ENCODE measurements at regions not wholly inside any gene's neighbourhood (a gene's known extent, or its start where the extent isn't known, plus 50 kb on each side); places are given as distances from the start of the nearest gene placed in this dataset.

DNA sequence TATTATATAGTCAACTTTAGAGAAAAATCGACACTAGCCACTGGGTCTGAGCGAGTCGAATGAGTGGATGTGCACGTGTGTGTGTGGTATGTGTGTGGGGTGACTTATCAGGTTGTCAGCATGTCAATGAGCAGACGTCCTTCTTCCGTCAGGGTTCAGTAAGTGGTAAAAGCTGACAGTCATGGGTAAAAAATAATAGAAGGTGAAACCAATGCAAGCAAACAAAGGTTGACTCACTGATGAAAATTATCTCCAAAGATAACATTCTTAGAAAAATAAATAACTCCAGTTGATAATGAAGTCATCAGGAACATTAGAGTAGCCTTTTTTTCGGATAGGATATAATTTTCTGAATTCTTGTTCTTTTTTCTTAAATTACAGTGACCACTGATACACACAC, 243.8 kb upstream of the FOXQ1 start:
- Histone ChIP-seq H3K36me3 (ENCODE audit: control insufficient read depth in 1 of 2, insufficient read depth in 2 of 2, low read length in 2 of 2) (no peaks in the 10 kb centered on the region), H3K4me1 (ENCODE audit: control insufficient read depth in 1 of 2, insufficient read depth in 2 of 2, low read length in 2 of 2) (no peaks in the 10 kb centered on the region), H3K9ac (ENCODE audit: low read length) (no peak overlapping the region), H3K4me3 (replicated peaks in 1 of 2; ENCODE audit: low read depth in 1 of 2, low read length in 2 of 2) (no peak overlapping the region), H3K4me2 (ENCODE audit: low read length) (no peak overlapping the region), H3K27me3 (ENCODE audit: insufficient read depth, low read length) (no peaks in the 10 kb centered on the region), H2AFZ (ENCODE audit: low read depth, low read length, poor library complexity, severe bottlenecking) (no peak overlapping the region), H3K9me2 (ENCODE audit: insufficient read depth) (no peaks in the 10 kb centered on the region), H4K20me1 (ENCODE audit: insufficient read depth) (no peaks in the 10 kb centered on the region), H3K27ac (ENCODE audit: low read depth, low read length) (no peak overlapping the region), H3K79me2 (ENCODE audit: insufficient read depth, low read length) (no peaks in the 10 kb centered on the region), H3K9me3 (ENCODE audit: control insufficient read depth in 1 of 2, insufficient read depth in 1 of 2, low read depth in 1 of 2, low read length in 2 of 2) (no peaks in the 10 kb centered on the region)
- no peak for ATAC-seq
- ChIA-PET RAD21 (ENCODE audit: low non-redundant PET in 1 of 2, low total read pairs in 2 of 2, uncharacterized antibody in 2 of 2, unreplicated experiment in 2 of 2) (no interaction called here), POLR2A (no interaction called here), CTCF (no interaction called here)
- TF ChIP-seq, protein P1, sequence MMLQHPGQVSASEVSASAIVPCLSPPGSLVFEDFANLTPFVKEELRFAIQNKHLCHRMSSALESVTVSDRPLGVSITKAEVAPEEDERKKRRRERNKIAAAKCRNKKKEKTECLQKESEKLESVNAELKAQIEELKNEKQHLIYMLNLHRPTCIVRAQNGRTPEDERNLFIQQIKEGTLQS (IDR thresholded peaks at IDR 0.05) = no peak
- TF ChIP-seq SRF (IDR thresholded peaks at IDR 0.05; ENCODE audit: low read depth) = no peak
- no peak for TF ChIP-seq YY1 (IDR thresholded peaks at IDR 0.05; ENCODE audit: extremely low read depth, insufficient replicate concordance, low read depth, low read length)
- TF ChIP-seq, protein P2, sequence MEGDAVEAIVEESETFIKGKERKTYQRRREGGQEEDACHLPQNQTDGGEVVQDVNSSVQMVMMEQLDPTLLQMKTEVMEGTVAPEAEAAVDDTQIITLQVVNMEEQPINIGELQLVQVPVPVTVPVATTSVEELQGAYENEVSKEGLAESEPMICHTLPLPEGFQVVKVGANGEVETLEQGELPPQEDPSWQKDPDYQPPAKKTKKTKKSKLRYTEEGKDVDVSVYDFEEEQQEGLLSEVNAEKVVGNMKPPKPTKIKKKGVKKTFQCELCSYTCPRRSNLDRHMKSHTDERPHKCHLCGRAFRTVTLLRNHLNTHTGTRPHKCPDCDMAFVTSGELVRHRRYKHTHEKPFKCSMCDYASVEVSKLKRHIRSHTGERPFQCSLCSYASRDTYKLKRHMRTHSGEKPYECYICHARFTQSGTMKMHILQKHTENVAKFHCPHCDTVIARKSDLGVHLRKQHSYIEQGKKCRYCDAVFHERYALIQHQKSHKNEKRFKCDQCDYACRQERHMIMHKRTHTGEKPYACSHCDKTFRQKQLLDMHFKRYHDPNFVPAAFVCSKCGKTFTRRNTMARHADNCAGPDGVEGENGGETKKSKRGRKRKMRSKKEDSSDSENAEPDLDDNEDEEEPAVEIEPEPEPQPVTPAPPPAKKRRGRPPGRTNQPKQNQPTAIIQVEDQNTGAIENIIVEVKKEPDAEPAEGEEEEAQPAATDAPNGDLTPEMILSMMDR (IDR thresholded peaks at IDR 0.05 in 2 of 3, conservative IDR thresholded peaks at IDR 0.05 in 1 of 3; ENCODE audit: borderline replicate concordance in 1 of 3, insufficient read depth in 1 of 3, low read depth in 2 of 3, low read length in 2 of 3) = no peak
- no peak for TF ChIP-seq SIN3A (IDR thresholded peaks at IDR 0.05; ENCODE audit: low read depth)
- no peak for TF ChIP-seq POLR2A (IDR thresholded peaks at IDR 0.05; ENCODE audit: borderline replicate concordance, extremely low read depth, insufficient read depth, insufficient read length)
- no peak for TF ChIP-seq ZFX (IDR thresholded peaks at IDR 0.05)
- TF ChIP-seq EZH2phosphoT487 (IDR thresholded peaks at IDR 0.05; ENCODE audit: borderline replicate concordance) = no peak
- TF ChIP-seq RAD21 (IDR thresholded peaks at IDR 0.05; ENCODE audit: low read depth) = no peak
- TF ChIP-seq ELF1 (IDR thresholded peaks at IDR 0.05; ENCODE audit: borderline replicate concordance, low read depth) = no peak
- TF ChIP-seq CBX3 (IDR thresholded peaks at IDR 0.05; ENCODE audit: low read depth) = no peak
- TF ChIP-seq JUND (IDR thresholded peaks at IDR 0.05) = no peak
- no peak for TF ChIP-seq TCF7L2 (IDR thresholded peaks at IDR 0.05; ENCODE audit: borderline replicate concordance, extremely low read depth, insufficient read depth, insufficient read length)
- TF ChIP-seq REST (IDR thresholded peaks at IDR 0.05; ENCODE audit: low read depth) = no peak
- TF ChIP-seq, protein P3, sequence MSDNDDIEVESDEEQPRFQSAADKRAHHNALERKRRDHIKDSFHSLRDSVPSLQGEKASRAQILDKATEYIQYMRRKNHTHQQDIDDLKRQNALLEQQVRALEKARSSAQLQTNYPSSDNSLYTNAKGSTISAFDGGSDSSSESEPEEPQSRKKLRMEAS (IDR thresholded peaks at IDR 0.05) = no peak
- TF ChIP-seq ZBTB33 (IDR thresholded peaks at IDR 0.05; ENCODE audit: extremely low read depth, insufficient replicate concordance, low read length) = no peak
- no peak for TF ChIP-seq CEBPB (IDR thresholded peaks at IDR 0.05; ENCODE audit: low read depth)
- TF ChIP-seq FOSL1 (IDR thresholded peaks at IDR 0.05; ENCODE audit: low read depth) = no peak
- no TSS peak for BruUV-seq (replicated peaks)
- intact Hi-C loops (cut with micrococcal nuclease) = no loop called here
- DNase-seq (ENCODE audit: low read depth, low spot score) = no peak
